Gastroesophageal sphincter (tissue), 3 donors: ENCODE measurements at regions not wholly inside any gene's neighbourhood (a gene's known extent, or its start where the extent isn't known, plus 50 kb on each side); places are given as distances from the start of the nearest gene placed in this dataset.

Experiments
- POLR2AphosphoS5 ChIP-seq: sonication (generic); formaldehyde crosslinking; IDR thresholded peaks from one replicate; pipeline ENCODE4 v1.6.1; 2017; ENCODE audit warnings: antibody characterized with exemption
- TF ChIP-seq, protein P1 (sequence below), 4 experiments: fragments of 200-600 bp in 2 of 4; fragments of 450-650 bp in 2 of 4; sonication (generic) in 1 of 4; IDR thresholded peaks; one replicate each; pipeline ENCODE4 v1.5.1; 2017 to 2019; ENCODE audit warnings: antibody characterized with exemption in 4 of 4, mild to moderate bottlenecking in 2 of 4, moderate library complexity in 2 of 4

DNA sequence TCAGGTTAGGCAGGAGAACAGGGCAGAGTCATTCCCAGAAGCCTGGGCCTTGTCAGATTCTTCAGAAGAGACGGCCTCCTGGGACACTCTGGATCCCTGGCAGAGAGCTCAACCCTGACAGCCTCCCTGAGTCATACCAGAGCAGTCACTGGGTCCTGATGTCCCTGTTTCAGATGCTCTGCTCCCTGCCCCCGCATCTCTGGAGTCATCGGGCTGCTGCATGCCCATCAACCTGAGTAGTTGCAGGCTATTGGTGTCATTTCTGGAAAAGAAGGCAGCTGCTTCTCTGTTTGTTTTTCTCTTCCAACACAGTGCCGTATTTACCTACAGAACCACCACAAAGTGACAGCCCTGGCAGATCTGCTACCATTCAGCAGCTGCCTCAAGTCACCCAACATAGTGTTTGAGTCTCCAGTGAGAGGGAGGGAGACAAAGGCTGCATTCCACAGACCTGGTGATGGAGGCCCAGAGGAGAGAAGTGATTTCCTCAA, 145.1 kb downstream of the B3GNT2 start:
- peak; percentile 57 for TF ChIP-seq POLR2AphosphoS5
- TF ChIP-seq, protein P1, sequence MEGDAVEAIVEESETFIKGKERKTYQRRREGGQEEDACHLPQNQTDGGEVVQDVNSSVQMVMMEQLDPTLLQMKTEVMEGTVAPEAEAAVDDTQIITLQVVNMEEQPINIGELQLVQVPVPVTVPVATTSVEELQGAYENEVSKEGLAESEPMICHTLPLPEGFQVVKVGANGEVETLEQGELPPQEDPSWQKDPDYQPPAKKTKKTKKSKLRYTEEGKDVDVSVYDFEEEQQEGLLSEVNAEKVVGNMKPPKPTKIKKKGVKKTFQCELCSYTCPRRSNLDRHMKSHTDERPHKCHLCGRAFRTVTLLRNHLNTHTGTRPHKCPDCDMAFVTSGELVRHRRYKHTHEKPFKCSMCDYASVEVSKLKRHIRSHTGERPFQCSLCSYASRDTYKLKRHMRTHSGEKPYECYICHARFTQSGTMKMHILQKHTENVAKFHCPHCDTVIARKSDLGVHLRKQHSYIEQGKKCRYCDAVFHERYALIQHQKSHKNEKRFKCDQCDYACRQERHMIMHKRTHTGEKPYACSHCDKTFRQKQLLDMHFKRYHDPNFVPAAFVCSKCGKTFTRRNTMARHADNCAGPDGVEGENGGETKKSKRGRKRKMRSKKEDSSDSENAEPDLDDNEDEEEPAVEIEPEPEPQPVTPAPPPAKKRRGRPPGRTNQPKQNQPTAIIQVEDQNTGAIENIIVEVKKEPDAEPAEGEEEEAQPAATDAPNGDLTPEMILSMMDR (IDR thresholded peaks at IDR 0.05), result no peak
